ENCODE measurements at regions not wholly inside any gene's neighbourhood (a gene's known extent, or its start where the extent isn't known, plus 50 kb on each side); places are given as distances from the start of the nearest gene placed in this dataset.

DNA sequence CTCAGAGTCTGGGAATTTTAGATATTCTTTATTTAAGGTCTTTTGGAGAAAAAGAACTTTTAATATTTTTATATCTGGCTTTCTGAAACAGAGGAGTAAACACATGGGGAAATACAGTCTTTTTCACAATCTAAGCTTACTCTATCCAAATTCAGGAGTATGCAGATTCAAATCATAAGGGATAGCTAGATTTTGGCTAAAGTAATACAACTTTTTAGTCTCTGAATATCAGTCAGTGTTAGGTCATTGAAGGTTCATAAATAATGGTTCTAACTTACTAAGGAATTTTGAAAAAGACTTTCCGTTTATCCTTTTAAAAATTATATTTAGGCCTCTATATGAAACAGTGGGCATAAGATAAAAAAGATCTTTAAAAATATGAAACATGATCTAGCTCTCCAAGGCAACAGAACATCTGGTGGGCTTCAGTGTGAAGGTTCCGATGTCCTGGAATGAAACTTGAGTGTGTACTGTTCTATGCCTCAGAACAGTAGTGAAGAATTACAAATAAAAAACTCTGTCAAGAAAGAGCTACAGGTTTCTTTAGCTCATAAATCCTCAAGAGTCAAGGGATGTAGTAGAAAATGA lies 165.2 kb upstream of the PDGFD start:
- no peak for DNase-seq
- TF ChIP-seq POLR2A (IDR thresholded peaks at IDR 0.05; ENCODE audit: low read length): no peak

DNA sequence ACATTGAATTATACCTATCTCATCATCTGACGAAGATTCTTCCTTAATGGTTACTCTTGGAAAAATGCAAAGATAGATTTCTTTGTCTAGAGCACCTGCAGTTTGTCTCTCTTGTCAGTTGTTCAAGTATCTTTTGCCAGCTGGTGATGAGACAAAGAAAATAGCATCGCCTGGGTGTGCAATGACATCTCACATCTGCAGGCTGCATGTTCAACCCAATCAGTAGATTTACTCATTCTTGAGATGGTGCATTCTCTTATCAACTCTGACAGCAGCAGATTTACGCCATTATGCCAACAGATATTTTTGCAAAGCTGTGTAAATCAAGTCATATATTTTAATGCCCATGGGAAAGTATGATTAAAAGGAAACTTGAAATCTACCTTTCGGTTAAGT lies 164.6 kb upstream of the PDGFD start:
- TF ChIP-seq POLR2A (IDR thresholded peaks at IDR 0.05; ENCODE audit: low read length): no peak
- no peak for TF ChIP-seq GATA1 (IDR thresholded peaks at IDR 0.05; ENCODE audit: low read depth, low read length)
- DNase-seq: no peak

- TF ChIP-seq POLR2A (IDR thresholded peaks at IDR 0.05; ENCODE audit: low read length) (no peak), GATA1 (IDR thresholded peaks at IDR 0.05; ENCODE audit: low read depth, low read length) (no peak)
- DNase-seq: no peak
Observed at GRCh38 chr11:104327861-104328511, 164.0 kb upstream of the PDGFD start.

GRCh38 chr11:104325093-104325492 lies 161.1 kb upstream of the PDGFD start:
- DNase-seq: no peak
- TF ChIP-seq POLR2A (IDR thresholded peaks at IDR 0.05; ENCODE audit: low read length): no peak
- TF ChIP-seq GATA1 (IDR thresholded peaks at IDR 0.05; ENCODE audit: low read depth, low read length): no peak

DNA sequence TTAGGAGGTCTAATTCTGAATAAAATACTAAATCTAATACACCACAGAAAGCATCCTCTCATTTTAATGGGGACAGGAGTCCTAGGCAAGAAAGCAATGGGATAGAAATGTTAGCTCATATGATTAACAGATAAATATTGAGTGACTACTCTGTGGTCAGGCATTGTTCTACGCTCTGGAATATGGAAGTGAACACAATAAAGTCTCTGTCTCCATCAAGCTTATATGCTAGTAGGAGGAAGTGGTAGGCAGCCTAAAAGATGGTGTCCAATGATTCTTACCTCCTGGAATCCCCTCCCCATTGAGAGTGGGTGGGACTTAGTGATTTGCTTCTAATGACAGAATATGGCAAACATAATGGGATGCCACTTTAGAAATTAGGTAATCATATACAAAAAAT lies 160.3 kb upstream of the PDGFD start:
- no peak for DNase-seq
- TF ChIP-seq GATA1 (IDR thresholded peaks at IDR 0.05; ENCODE audit: low read depth, low read length) (no peak), POLR2A (IDR thresholded peaks at IDR 0.05; ENCODE audit: low read length) (no peak)

- no peak for DNase-seq
- TF ChIP-seq GATA1 (IDR thresholded peaks at IDR 0.05; ENCODE audit: low read depth, low read length): no peak
- TF ChIP-seq POLR2A (IDR thresholded peaks at IDR 0.05; ENCODE audit: low read length): no peak
Observed at GRCh38 chr11:104323841-104324240, 159.9 kb upstream of the PDGFD start.

DNA sequence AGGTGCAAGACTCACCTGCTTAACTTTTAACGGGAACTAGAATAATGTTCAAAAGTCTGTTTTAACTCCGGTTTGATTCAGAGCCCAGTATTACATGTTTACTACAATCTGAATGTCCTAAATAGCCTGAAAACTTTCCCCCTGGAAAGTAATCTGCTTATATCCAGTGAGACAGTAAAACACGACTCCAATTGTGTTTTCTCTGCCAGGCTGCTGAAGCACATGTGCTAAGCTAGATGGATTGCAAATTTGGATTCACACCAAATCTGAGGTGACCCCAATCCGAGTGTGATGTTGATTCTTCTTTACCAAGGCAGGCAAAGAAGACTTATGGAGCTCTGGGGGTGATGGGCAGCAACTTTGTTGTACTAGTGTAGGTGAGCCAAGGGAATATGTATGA lies 158.7 kb upstream of the PDGFD start:
- TF ChIP-seq POLR2A (IDR thresholded peaks at IDR 0.05; ENCODE audit: low read length) (no peak), GATA1 (IDR thresholded peaks at IDR 0.05; ENCODE audit: low read depth, low read length) (no peak)
- no peak for DNase-seq

DNA sequence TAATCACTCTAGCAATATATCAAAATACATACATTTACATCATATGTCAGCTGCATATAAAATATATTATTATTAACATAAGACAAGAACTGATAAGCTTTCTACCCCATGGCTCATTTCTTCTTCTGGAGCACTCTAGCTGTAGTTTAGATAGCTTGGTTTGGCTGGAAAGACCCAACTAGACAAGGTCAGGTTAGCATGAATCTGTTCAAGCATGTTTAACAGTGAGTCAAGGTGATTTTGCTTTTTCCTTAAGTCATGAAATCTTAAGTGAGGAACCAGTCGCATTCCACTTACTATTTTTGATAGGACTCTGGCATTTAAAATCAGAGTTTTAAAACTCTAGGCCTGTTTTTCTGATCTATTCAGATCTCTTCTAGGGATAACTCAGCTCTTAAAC lies 157.0 kb upstream of the PDGFD start:
- no peak for DNase-seq
- no peak for TF ChIP-seq GATA1 (IDR thresholded peaks at IDR 0.05; ENCODE audit: low read depth, low read length)
- no peak for TF ChIP-seq POLR2A (IDR thresholded peaks at IDR 0.05; ENCODE audit: low read length)

GRCh38 chr11:104320097-104320496 lies 156.2 kb upstream of the PDGFD start:
- DNase-seq: no peak
- no peak for TF ChIP-seq GATA1 (IDR thresholded peaks at IDR 0.05; ENCODE audit: low read depth, low read length)

- no peak for DNase-seq
- TF ChIP-seq POLR2A (IDR thresholded peaks at IDR 0.05; ENCODE audit: low read length) (no peak), GATA1 (IDR thresholded peaks at IDR 0.05; ENCODE audit: low read depth, low read length) (no peak)
Observed at GRCh38 chr11:104319396-104319795, 155.4 kb upstream of the PDGFD start.

- DNase-seq: no peak
- TF ChIP-seq POLR2A (IDR thresholded peaks at IDR 0.05; ENCODE audit: low read length) (no peak), GATA1 (IDR thresholded peaks at IDR 0.05; ENCODE audit: low read depth, low read length) (no peak)
Observed at GRCh38 chr11:104306862-104307474, 143.0 kb upstream of the PDGFD start.

GRCh38 chr11:104301776-104302175 lies 137.8 kb upstream of the PDGFD start:
- TF ChIP-seq POLR2A (IDR thresholded peaks at IDR 0.05; ENCODE audit: low read length) (no peak), GATA1 (IDR thresholded peaks at IDR 0.05; ENCODE audit: low read depth, low read length) (no peak)
- no peak for DNase-seq

DNA sequence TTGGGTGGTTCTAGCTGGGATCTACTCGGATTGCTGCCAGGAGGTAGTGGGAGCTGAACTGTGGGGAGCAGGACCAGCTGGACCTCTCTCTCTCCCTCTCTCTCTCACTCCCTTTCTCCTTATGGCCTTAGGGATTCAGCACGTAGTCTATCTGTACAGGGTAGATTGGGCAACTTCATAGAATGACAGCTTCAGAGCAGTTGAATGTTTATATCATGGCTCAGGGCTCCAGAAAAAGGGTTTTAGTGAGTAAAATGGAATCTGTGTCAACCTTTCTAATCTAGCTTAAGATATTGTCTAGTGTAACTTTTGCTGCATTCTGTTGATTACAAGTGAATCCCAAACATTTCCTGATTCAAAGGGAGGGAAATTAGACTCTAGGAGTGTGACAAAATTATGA lies 127.7 kb upstream of the PDGFD start:
- TF ChIP-seq POLR2A (IDR thresholded peaks at IDR 0.05; ENCODE audit: low read length) (no peak), GATA1 (IDR thresholded peaks at IDR 0.05; ENCODE audit: low read depth, low read length) (no peak)
- no peak for DNase-seq

DNA sequence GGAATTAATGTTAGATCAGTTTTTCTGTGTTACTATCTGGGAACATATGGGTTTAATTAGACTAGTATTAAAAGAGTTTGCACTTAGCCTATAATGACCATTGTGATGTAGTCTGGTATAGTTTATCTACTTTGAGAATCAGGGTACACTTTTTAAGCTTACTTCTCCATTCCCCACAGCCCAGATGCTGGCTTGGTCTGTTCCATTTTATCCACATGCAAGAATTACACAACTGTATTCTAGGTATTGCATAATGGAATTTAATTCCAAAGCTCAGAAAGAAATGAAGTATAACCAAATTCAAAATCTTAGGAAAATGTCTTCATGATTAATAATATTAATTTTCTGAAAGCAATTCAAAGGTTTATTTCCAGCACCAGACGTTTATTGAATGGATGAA lies 122.2 kb upstream of the PDGFD start:
- DNase-seq: no peak

GRCh38 chr11:104279587-104279986 lies 115.6 kb upstream of the PDGFD start:
- no peak for DNase-seq
- TF ChIP-seq POLR2A (IDR thresholded peaks at IDR 0.05; ENCODE audit: low read length) (no peak), GATA1 (IDR thresholded peaks at IDR 0.05; ENCODE audit: low read depth, low read length) (no peak)

More for the DNA sequence above, 122.2 kb upstream of the PDGFD start:
- TF ChIP-seq POLR2A (IDR thresholded peaks at IDR 0.05; ENCODE audit: low read length) (no peak), GATA1 (IDR thresholded peaks at IDR 0.05; ENCODE audit: low read depth, low read length) (no peak)
